Tibial nerve (tissue), 4 donors: ENCODE measurements at regions not wholly inside any gene's neighbourhood (a gene's known extent, or its start where the extent isn't known, plus 50 kb on each side); places are given as distances from the start of the nearest gene placed in this dataset.

Experiments
- EP300 ChIP-seq, 2 donors: sonication (generic); formaldehyde crosslinking; IDR thresholded peaks; one replicate each; pipeline ENCODE4 v1.6.1; 2017; ENCODE audit warnings: antibody characterized with exemption in 2 of 2, mild to moderate bottlenecking in 1 of 2
- POLR2A ChIP-seq, 2 donors: fragments of 450-650 bp; IDR thresholded peaks; one replicate each; pipeline ENCODE4 v1.6.1; 2017; ENCODE audit warnings: antibody characterized with exemption in 2 of 2, mild to moderate bottlenecking in 2 of 2, moderate library complexity in 2 of 2
- TF ChIP-seq, protein P1 (sequence below), 5 experiments: fragments of 200-600 bp in 3 of 5; fragments of 450-650 bp in 2 of 5; sonication (generic) in 3 of 5; IDR thresholded peaks; one replicate each; pipeline ENCODE4 v1.5.1; 2016 to 2019; ENCODE audit warnings: antibody characterized with exemption in 5 of 5, mild to moderate bottlenecking in 3 of 5, moderate library complexity in 2 of 5

DNA sequence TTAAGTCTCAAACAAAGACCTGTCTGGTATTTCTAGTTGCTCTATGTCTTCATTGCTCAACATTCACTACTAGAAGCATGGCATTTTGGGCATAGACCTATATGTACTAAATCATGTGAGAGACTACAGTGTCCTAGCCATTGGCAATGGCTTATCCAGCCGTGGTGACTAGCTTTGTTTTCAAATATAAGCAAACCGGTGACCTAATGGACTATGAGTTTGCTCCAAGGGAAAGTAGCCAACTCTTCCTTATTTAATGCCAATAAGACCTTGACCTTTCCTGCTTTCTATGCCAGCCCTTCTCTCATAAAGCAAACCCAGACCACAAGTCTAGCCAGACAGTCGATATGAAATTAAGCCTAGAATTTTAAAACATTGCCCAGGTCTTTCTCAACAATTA lies 113.7 kb upstream of the CREB1 start:
- TF ChIP-seq, protein P1, sequence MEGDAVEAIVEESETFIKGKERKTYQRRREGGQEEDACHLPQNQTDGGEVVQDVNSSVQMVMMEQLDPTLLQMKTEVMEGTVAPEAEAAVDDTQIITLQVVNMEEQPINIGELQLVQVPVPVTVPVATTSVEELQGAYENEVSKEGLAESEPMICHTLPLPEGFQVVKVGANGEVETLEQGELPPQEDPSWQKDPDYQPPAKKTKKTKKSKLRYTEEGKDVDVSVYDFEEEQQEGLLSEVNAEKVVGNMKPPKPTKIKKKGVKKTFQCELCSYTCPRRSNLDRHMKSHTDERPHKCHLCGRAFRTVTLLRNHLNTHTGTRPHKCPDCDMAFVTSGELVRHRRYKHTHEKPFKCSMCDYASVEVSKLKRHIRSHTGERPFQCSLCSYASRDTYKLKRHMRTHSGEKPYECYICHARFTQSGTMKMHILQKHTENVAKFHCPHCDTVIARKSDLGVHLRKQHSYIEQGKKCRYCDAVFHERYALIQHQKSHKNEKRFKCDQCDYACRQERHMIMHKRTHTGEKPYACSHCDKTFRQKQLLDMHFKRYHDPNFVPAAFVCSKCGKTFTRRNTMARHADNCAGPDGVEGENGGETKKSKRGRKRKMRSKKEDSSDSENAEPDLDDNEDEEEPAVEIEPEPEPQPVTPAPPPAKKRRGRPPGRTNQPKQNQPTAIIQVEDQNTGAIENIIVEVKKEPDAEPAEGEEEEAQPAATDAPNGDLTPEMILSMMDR (IDR thresholded peaks at IDR 0.05) = no peak
- TF ChIP-seq POLR2A (IDR thresholded peaks at IDR 0.05) = no peak
- TF ChIP-seq EP300 (IDR thresholded peaks at IDR 0.05) = no peak
